Midbrain (tissue), 1 donor: ENCODE measurements at regions not wholly inside any gene's neighbourhood (a gene's known extent, or its start where the extent isn't known, plus 50 kb on each side); places are given as distances from the start of the nearest gene placed in this dataset.

ENCODE experiments used
- DNase-seq: peaks from one replicate; lab custom pipeline; 2025; lab: John Stamatoyannopoulos, UW

- DNase-seq = no peak
Measured at GRCh38 chr10:2981361-2981801, 86.0 kb upstream of the PFKP start.

GRCh38 chr10:2980791-2981360 is 86.5 kb upstream of the PFKP start:
- no peak for DNase-seq

DNA sequence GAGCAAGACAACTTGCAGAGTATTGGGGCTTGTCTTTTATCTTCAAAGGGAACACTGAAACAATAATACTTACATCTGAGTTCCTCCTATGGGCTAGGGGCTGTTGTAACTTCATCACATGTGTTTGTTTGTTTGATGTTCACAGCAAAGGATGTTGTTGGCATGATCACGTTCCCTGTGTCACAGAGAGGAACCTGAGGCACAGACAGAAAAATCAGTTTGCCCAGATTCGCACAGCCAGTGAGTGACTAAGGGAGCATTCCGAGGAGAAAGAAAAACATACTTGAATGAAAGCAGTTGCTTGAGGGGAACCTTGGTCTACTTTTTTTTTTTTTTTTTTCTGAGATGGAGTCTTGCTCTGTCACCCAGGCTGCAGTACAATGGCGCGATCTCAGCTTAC is 87.2 kb upstream of the PFKP start:
- no peak for DNase-seq

DNA sequence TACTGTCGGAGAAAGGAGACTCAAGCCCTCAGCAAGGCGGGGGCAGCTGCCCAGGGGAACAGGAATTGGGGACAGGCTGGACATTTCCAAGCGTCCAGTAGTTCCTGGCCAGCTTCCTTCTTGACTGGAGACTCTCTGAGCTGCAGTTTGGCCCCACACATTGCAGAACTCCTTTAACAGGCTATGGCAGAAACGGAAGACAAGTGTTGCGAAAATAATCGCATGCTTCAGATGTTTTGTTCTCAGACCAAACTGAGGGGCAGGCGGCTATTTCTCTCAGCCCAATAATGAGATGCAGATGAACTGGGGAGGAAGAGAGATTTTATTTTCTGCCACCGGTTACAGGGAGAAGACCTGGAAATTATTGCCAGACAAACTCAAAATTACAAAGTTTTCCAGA is 88.0 kb upstream of the PFKP start:
- peak; percentile 29 for DNase-seq

GRCh38 chr10:2978574-2979273 is 88.6 kb upstream of the PFKP start:
- no peak for DNase-seq

- DNase-seq = peak; percentile 65
Measured at GRCh38 chr10:2978111-2978510, 89.2 kb upstream of the PFKP start.

DNA sequence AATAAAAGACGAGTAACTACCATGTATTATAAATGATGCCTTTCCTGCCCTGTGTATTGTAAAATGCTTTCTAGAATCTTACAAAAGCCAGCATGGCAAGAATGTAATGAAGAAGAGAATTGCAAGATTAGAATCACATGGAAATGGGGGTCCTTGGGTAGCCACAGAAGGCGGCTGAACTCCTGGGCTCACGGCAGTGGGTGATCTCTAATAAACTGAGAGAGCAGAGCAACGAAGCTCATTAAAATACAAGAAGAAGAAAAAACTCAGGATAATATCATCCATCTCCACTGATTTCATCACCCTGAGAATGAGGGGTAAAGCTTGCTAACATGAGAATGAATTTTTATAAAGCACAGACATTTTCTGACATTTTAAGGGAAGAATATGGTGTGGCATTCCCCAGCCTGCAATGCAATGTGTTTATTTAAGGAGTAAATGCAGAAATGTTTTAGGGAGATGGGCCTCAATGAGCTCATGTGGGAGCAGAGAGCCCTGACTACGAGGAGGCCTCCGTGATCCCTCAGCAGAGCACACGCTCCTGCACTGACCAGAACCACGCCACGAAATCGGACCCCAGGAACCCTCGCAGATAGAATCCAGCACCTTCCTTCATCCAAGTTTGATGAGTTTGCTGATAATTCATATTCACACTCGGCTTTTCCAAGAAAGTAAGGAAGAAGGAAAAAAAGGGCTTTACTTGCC is 92.7 kb upstream of the PFKP start:
- DNase-seq = no peak

DNA sequence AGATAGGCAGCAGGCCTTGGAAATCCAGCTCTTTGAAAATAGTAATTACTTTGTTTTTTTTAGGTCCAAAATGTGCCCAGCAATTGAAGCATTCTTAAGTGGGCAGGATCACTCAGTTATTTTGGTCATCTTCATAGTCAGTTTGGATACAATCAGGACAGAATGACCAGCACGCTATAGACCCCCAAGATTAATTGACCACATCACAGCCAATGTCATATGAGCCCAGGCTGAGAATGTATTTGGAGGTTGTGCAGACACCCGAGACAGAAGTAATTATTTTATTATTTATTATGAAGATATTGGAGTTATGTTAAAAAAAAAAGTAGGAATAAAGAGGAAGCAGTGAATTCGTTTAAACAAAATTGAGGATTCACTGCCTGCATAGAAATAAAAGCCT is 93.3 kb upstream of the PFKP start:
- DNase-seq = no peak

- DNase-seq = no peak
Measured at GRCh38 chr10:2972810-2973209, 94.5 kb upstream of the PFKP start.

GRCh38 chr10:2972216-2972615 is 95.1 kb upstream of the PFKP start:
- no peak for DNase-seq

DNA sequence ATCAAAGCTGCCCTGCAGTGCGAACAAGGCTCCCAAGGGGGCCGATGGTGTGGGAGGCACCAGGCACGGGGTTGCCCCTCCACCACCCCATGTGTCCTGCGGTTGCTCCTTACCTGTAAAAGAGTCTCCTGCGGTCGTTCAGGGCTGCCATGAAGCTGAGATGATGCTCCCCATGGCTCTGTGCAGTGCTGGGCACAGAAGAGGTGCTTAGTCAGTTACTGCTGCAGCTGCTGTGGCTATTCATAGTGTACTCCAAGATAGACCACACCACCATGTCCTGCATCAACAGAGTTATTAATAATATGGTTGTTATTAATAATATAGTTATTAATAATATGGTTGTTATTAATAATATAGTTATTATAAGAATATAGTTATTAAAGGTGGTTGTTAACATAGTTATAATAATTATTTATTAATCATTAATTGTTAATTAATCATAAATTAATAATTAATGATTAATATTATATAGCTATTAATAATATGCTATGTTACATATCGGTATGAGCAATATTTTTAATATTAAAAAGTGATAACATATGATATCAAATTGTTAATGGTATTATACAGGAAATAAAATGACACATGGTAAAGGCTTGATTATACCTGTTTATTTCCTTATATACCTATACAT is 97.0 kb upstream of the PFKP start:
- no peak for DNase-seq

DNA sequence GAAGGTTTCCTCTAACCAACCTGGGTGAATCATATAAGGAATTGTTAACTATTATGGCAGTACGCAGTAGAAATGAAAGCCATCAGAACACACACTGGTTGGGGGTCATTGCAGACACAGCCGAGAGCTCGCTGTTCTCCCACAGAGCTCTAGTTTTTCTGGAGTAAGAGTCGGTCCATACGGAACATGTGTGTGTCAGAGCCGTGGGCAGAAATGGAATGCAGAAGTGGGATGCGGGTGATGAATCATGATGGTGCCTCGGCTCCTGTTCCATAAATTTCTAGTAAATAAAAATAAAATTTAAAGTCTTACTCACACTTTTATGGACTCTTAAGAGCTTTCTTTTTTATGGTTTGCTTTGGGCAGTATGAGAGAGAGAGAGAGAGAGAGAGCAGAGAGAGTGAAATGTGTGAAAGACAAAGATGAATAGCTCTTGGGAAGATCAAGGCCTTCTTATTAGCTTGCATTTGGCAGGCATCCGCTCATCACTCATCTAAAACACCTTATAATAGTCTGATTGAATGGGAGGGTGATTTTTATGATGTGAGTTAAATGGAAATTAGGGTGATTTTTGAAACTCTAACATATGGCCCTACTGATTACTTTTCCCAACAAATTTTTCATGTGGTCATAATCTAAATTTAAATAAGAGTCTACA is 98.8 kb upstream of the PFKP start:
- no peak for DNase-seq

GRCh38 chr10:2966134-2966533 is 101.2 kb upstream of the PFKP start:
- no peak for DNase-seq

DNA sequence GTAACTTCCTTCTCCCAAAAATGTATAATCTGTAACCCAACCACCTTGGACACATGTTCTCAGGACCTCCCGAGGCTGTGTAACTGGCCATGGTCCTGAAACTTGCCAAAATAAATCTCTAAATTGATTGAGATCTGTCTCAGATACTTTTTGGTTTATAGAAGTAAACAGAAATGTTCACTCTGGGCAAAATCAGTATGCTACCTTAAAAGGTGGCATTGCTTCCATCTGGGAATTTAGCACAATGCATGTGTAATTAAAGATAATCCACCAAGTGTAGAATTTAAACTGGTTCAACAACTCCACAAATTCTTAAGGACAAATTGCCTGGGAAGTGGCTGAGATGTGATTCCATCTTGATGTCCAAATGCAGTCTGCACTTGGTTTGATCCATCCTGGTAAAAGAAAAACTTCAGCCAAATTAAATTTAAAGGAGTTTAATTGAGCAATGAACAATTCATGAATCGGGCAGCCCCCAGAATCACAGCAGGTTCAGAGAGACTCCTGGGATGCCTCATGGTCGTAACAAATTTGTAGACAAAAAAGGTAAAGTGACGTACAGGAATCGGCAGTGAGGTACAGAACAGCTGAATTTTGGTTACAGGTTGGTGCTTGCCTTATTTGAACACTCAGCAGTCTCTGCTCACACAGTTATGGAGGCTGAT is 102.6 kb upstream of the PFKP start:
- no peak for DNase-seq

- DNase-seq = no peak
Measured at GRCh38 chr10:2963889-2964631, 103.3 kb upstream of the PFKP start.

GRCh38 chr10:2962194-2962593 is 105.2 kb upstream of the PFKP start:
- no peak for DNase-seq

GRCh38 chr10:2958659-2959058 is 108.7 kb upstream of the PFKP start:
- DNase-seq = no peak

GRCh38 chr10:2957785-2958184 is 109.6 kb upstream of the PFKP start:
- DNase-seq = no peak

- DNase-seq = no peak
Measured at GRCh38 chr10:2955064-2955463, 112.3 kb upstream of the PFKP start.

- DNase-seq = no peak
Measured at GRCh38 chr10:2953495-2953894, 113.9 kb upstream of the PFKP start.

DNA sequence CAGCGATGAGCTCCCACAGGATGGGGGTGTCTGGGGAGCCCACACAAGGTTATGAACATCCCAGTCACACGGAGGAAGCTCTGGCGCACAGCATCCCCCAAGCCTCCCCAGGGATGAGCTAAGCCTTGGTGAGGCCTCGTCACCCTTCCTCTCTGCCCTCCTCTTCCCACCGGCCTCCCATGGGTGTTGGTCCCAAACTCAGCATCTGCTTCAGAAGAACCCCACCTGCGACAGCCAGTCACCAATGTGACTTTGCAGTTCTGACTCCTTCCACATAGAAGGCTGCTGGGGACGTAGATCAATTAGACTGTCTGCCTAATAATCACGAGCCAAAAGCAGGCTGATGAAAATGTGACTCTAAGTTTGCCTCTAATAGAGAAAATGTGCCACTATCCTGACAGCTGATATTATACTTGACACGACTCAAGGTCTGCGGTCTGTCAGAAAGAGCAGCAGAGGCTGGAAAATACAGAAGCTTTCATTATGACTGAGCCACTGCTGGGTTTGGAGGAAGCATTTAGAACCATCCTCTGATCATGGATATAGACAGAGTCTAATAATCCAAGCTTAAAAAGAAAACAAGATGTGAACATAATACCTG is 116.0 kb upstream of the PFKP start:
- no peak for DNase-seq
